DMS153 (cell line): ENCODE measurements at regions not wholly inside any gene's neighbourhood (a gene's known extent, or its start where the extent isn't known, plus 50 kb on each side); places are given as distances from the start of the nearest gene placed in this dataset.
A peak's percentile ranks its signal among the peaks of the same experiment; 100 is the strongest.

ENCODE experiments used
- DNase-seq: peaks from one replicate; lab custom pipeline; 2025; lab: John Stamatoyannopoulos, UW

- DNase-seq: no peak
These were observed 212.9 kb upstream of the ARID1B start for GRCh38 chr6:156564127-156564806.

GRCh38 chr6:156563714-156564113 is 213.5 kb upstream of the ARID1B start:
- DNase-seq: peak; percentile 77

GRCh38 chr6:156562636-156563035 is 214.5 kb upstream of the ARID1B start:
- DNase-seq: no peak

- DNase-seq: no peak
These were observed 215.2 kb upstream of the ARID1B start for GRCh38 chr6:156562019-156562418.

GRCh38 chr6:156560476-156560875 is 216.7 kb upstream of the ARID1B start:
- DNase-seq: no peak

GRCh38 chr6:156559162-156559690 is 218.0 kb upstream of the ARID1B start:
- no peak for DNase-seq

GRCh38 chr6:156557911-156558259 is 219.3 kb upstream of the ARID1B start:
- no peak for DNase-seq

GRCh38 chr6:156557251-156557910 is 219.8 kb upstream of the ARID1B start:
- peak; percentile 96 for DNase-seq

- DNase-seq: no peak
These were observed 220.4 kb upstream of the ARID1B start for GRCh38 chr6:156556811-156557210.

GRCh38 chr6:156555116-156555515 is 222.1 kb upstream of the ARID1B start:
- DNase-seq: no peak

GRCh38 chr6:156554160-156554559 is 223.0 kb upstream of the ARID1B start:
- DNase-seq: no peak

- no peak for DNase-seq
These were observed 224.3 kb upstream of the ARID1B start for GRCh38 chr6:156552849-156553248.

GRCh38 chr6:156550949-156551348 is 226.2 kb upstream of the ARID1B start:
- no peak for DNase-seq

GRCh38 chr6:156545931-156546330 is 231.2 kb upstream of the ARID1B start:
- no peak for DNase-seq

GRCh38 chr6:156545021-156545420 is 232.2 kb upstream of the ARID1B start:
- no peak for DNase-seq

- DNase-seq: no peak
These were observed 233.1 kb upstream of the ARID1B start for GRCh38 chr6:156544046-156544445.

- DNase-seq: no peak
These were observed 233.7 kb upstream of the ARID1B start for GRCh38 chr6:156543431-156543830.

GRCh38 chr6:156538875-156539660 is 238.1 kb upstream of the ARID1B start:
- no peak for DNase-seq

- DNase-seq: no peak
These were observed 242.6 kb upstream of the ARID1B start for GRCh38 chr6:156534594-156534993.

GRCh38 chr6:156533872-156534524 is 243.2 kb upstream of the ARID1B start:
- no peak for DNase-seq

- DNase-seq: no peak
These were observed 251.1 kb upstream of the ARID1B start for GRCh38 chr6:156526081-156526480.

GRCh38 chr6:156525541-156525940 is 251.6 kb upstream of the ARID1B start:
- DNase-seq: no peak
